Karpas-422 (cell line): ENCODE measurements at regions not wholly inside any gene's neighbourhood (a gene's known extent, or its start where the extent isn't known, plus 50 kb on each side); places are given as distances from the start of the nearest gene placed in this dataset.

Experiments
- DNase-seq: peaks from one replicate; pipeline ENCODE4 v3.0.0-alpha.2; 2015
- H2AFZ ChIP-seq: fragments of 200-600 bp; sonication (generic); 2 replicates; pipeline ENCODE4 v1.6.1; 2014; ENCODE audit warnings: antibody characterized with exemption, low read length, mixed read lengths
- H3K27ac ChIP-seq: fragments of 200-600 bp; sonication (generic); 2 replicates; pipeline ENCODE4 v1.5.1; 2014; ENCODE audit warnings: mild to moderate bottlenecking, low read length, moderate library complexity
- H3K27me3 ChIP-seq: fragments of 200-600 bp; sonication (generic); 2 replicates; pipeline ENCODE4 v1.6.1; 2014; ENCODE audit warnings: low read length, mixed read lengths
- H3K36me3 ChIP-seq: fragments of 200-600 bp; sonication (generic); 2 replicates; pipeline ENCODE4 v1.6.1; 2014; ENCODE audit warnings: low read length, mixed read lengths; ENCODE audit not compliant: insufficient read depth
- H3K4me1 ChIP-seq: fragments of 200-600 bp; sonication (generic); 2 replicates; pipeline ENCODE4 v1.6.1; 2014; ENCODE audit warnings: mild to moderate bottlenecking, low read length, mixed read lengths
- H3K4me2 ChIP-seq: fragments of 200-600 bp; sonication (generic); 2 replicates; pipeline ENCODE4 v1.6.1; 2014; ENCODE audit warnings: low read length, low read depth, mild to moderate bottlenecking; ENCODE audit not compliant: poor library complexity, severe bottlenecking
- H3K4me3 ChIP-seq: fragments of 200-600 bp; sonication (generic); 2 replicates; pipeline ENCODE4 v1.5.1; 2014; ENCODE audit warnings: mild to moderate bottlenecking, antibody characterized with exemption, low read length, mixed read lengths
- H3K79me2 ChIP-seq: fragments of 200-600 bp; sonication (generic); 2 replicates; pipeline ENCODE4 v1.6.1; 2014; ENCODE audit warnings: mild to moderate bottlenecking, low read length, mixed read lengths
- H3K9ac ChIP-seq: fragments of 200-600 bp; sonication (generic); 2 replicates; pipeline ENCODE4 v1.6.0; 2014; ENCODE audit warnings: low read length
- H3K9me2 ChIP-seq: fragments of 200-600 bp; sonication (generic), shearing (Covaris generic); replicated peaks from 2 replicates; pipeline ENCODE4 v1.6.0; 2014; ENCODE audit warnings: mild to moderate bottlenecking, low read length, moderate library complexity; ENCODE audit not compliant: insufficient read depth
- H3K9me3 ChIP-seq: fragments of 300-700, 200-600 bp; sonication (generic); 2 replicates; pipeline ENCODE4 v1.6.1; 2014; ENCODE audit warnings: low read length, mixed read lengths
- H4K20me1 ChIP-seq: fragments of 200-600 bp; sonication (generic); 2 replicates; pipeline ENCODE4 v1.6.1; 2014; ENCODE audit warnings: mild to moderate bottlenecking, antibody characterized with exemption, low read length, low read depth; ENCODE audit not compliant: insufficient read depth

GRCh38 chr14:89534902-89535685, 118.1 kb upstream of the FOXN3 start:
- Histone ChIP-seq H3K9me3 (no peaks in the 10 kb centered on the region), H3K9ac (no peak overlapping the region), H3K4me3 (no peak overlapping the region), H3K36me3 (no peaks in the 10 kb centered on the region), H3K4me1 (no peaks in the 10 kb centered on the region), H3K4me2 (no peak overlapping the region), H3K27ac (no peak overlapping the region), H3K27me3 (no peaks in the 10 kb centered on the region), H4K20me1 (0 out of 2 replicates have a peak, but pooled peaks cover 5% of the 10 kb centered on the region), H3K9me2 (no peaks in the 10 kb centered on the region), H2AFZ (no peak overlapping the region), H3K79me2 (no peaks in the 10 kb centered on the region)
- DNase-seq, result no peak

GRCh38 chr14:89533766-89534165, 116.7 kb upstream of the FOXN3 start:
- no peaks in the 10 kb centered on the region for H3K9me3 ChIP-seq
- H2AFZ ChIP-seq, result no peak overlapping the region
- H3K27ac ChIP-seq, result no peak overlapping the region
- no peaks in the 10 kb centered on the region for H3K27me3 ChIP-seq
- DNase-seq, result no peak
- H3K4me3 ChIP-seq, result no peak overlapping the region
- 0 out of 2 replicates have a peak, but pooled peaks cover 5% of the 10 kb centered on the region for H4K20me1 ChIP-seq
- H3K9me2 ChIP-seq, result no peaks in the 10 kb centered on the region
- H3K79me2 ChIP-seq, result no peaks in the 10 kb centered on the region
- no peak overlapping the region for H3K9ac ChIP-seq
- H3K36me3 ChIP-seq, result no peaks in the 10 kb centered on the region
- no peak overlapping the region for H3K4me2 ChIP-seq
- H3K4me1 ChIP-seq, result no peaks in the 10 kb centered on the region

GRCh38 chr14:89533136-89533535, 116.1 kb upstream of the FOXN3 start:
- H3K27me3 ChIP-seq, result no peaks in the 10 kb centered on the region

GRCh38 chr14:89531661-89532335, 114.8 kb upstream of the FOXN3 start:
- Histone ChIP-seq H3K9me3 (no peaks in the 10 kb centered on the region), H3K27ac (no peak overlapping the region), H3K4me1 (no peaks in the 10 kb centered on the region), H4K20me1 (no peaks in the 10 kb centered on the region), H2AFZ (no peak overlapping the region), H3K9ac (no peak overlapping the region), H3K27me3 (no peaks in the 10 kb centered on the region; the same call in 1 of the 2 replicates), H3K4me2 (no peak overlapping the region), H3K36me3 (no peaks in the 10 kb centered on the region), H3K4me3 (no peak overlapping the region), H3K9me2 (no peaks in the 10 kb centered on the region), H3K79me2 (no peaks in the 10 kb centered on the region)
- DNase-seq, result no peak

More at GRCh38 chr14:89533136-89533535, 116.1 kb upstream of the FOXN3 start:
- Histone ChIP-seq H3K4me3 (no peak overlapping the region), H3K79me2 (no peaks in the 10 kb centered on the region), H3K4me2 (no peak overlapping the region), H3K9me3 (no peaks in the 10 kb centered on the region), H4K20me1 (0 out of 2 replicates have a peak, but pooled peaks cover 5% of the 10 kb centered on the region), H3K9ac (no peak overlapping the region), H3K9me2 (no peaks in the 10 kb centered on the region), H3K27ac (no peak overlapping the region), H3K36me3 (no peaks in the 10 kb centered on the region), H2AFZ (no peak overlapping the region), H3K4me1 (no peaks in the 10 kb centered on the region)
- DNase-seq, result no peak

- no peaks in the 10 kb centered on the region for H3K36me3 ChIP-seq
- no peaks in the 10 kb centered on the region for H3K9me3 ChIP-seq
- no peak overlapping the region for H2AFZ ChIP-seq
- no peak overlapping the region for H3K4me3 ChIP-seq
- no peak overlapping the region for H3K9ac ChIP-seq
- no peaks in the 10 kb centered on the region for H3K9me2 ChIP-seq
- no peak overlapping the region for H3K27ac ChIP-seq
- DNase-seq, result no peak
- no peaks in the 10 kb centered on the region for H4K20me1 ChIP-seq
- H3K4me1 ChIP-seq, result no peaks in the 10 kb centered on the region
- H3K27me3 ChIP-seq, result no peaks in the 10 kb centered on the region; the same call in 1 of the 2 replicates
- no peaks in the 10 kb centered on the region for H3K79me2 ChIP-seq
- H3K4me2 ChIP-seq, result no peak overlapping the region
Measured at GRCh38 chr14:89524990-89525667, 108.1 kb upstream of the FOXN3 start.

GRCh38 chr14:89524412-89524811, 107.4 kb upstream of the FOXN3 start:
- no peaks in the 10 kb centered on the region for H3K4me1 ChIP-seq
- H3K9ac ChIP-seq, result no peak overlapping the region
- H2AFZ ChIP-seq, result no peak overlapping the region
- H3K9me3 ChIP-seq, result no peaks in the 10 kb centered on the region
- H4K20me1 ChIP-seq, result no peaks in the 10 kb centered on the region
- no peak overlapping the region for H3K27ac ChIP-seq
- no peaks in the 10 kb centered on the region for H3K9me2 ChIP-seq
- no peak overlapping the region for H3K4me2 ChIP-seq
- H3K79me2 ChIP-seq, result no peaks in the 10 kb centered on the region
- H3K27me3 ChIP-seq, result no peaks in the 10 kb centered on the region; the same call in 1 of the 2 replicates
- no peak overlapping the region for H3K4me3 ChIP-seq
- H3K36me3 ChIP-seq, result no peaks in the 10 kb centered on the region
- DNase-seq, result no peak

GRCh38 chr14:89521988-89522387, 105.0 kb upstream of the FOXN3 start:
- Histone ChIP-seq H3K4me1 (no peaks in the 10 kb centered on the region), H3K9me3 (no peaks in the 10 kb centered on the region), H3K79me2 (no peaks in the 10 kb centered on the region)

GRCh38 chr14:89519040-89519439, 102.0 kb upstream of the FOXN3 start:
- Histone ChIP-seq H2AFZ (no peak overlapping the region), H3K4me3 (no peak overlapping the region), H3K9me2 (no peaks in the 10 kb centered on the region), H3K4me1 (no peaks in the 10 kb centered on the region), H3K27me3 (no peaks in the 10 kb centered on the region), H3K9ac (no peak overlapping the region), H4K20me1 (no peaks in the 10 kb centered on the region), H3K9me3 (no peaks in the 10 kb centered on the region), H3K27ac (no peak overlapping the region), H3K79me2 (no peaks in the 10 kb centered on the region), H3K4me2 (no peak overlapping the region), H3K36me3 (no peaks in the 10 kb centered on the region)
- no peak for DNase-seq

More at GRCh38 chr14:89521988-89522387, 105.0 kb upstream of the FOXN3 start:
- Histone ChIP-seq H3K9me2 (no peaks in the 10 kb centered on the region), H3K27ac (no peak overlapping the region), H3K4me3 (no peak overlapping the region), H3K36me3 (no peaks in the 10 kb centered on the region), H4K20me1 (no peaks in the 10 kb centered on the region), H3K4me2 (no peak overlapping the region), H3K9ac (no peak overlapping the region), H2AFZ (no peak overlapping the region), H3K27me3 (no peaks in the 10 kb centered on the region)
- no peak for DNase-seq
